CD4-positive, CD25-positive, alpha-beta regulatory T cell (primary cell): ENCODE measurements at regions not wholly inside any gene's neighbourhood (a gene's known extent, or its start where the extent isn't known, plus 50 kb on each side); places are given as distances from the start of the nearest gene placed in this dataset.

Source experiments
- ATAC-seq, 2 donors: fragments of 150-1000 bp; cut with Tn5 transposase; one replicate each; pipeline ENCODE4 v1.10.0; 2021; ENCODE audit warnings: low read depth in 2 of 2, moderate number of reproducible peaks in 2 of 2, moderate library complexity in 1 of 2
- DNase-seq, 3 donors: peaks; one replicate each; pipeline versions ENCODE4 v3.0.0 to v3.0.0-alpha.2; 2012 to 2022; ENCODE audit warnings: mixed read lengths in 1 of 3
- H3K27ac ChIP-seq: one replicate; pipeline ENCODE4 v1.7.0; 2013; ENCODE audit warnings: mild to moderate bottlenecking, low read length; ENCODE audit not compliant: insufficient read depth, poor library complexity, severe bottlenecking
- H3K27me3 ChIP-seq: one replicate; pipeline ENCODE4 v1.7.0; 2013; ENCODE audit warnings: low read length; ENCODE audit not compliant: control insufficient read depth, insufficient read depth
- H3K36me3 ChIP-seq: one replicate; pipeline ENCODE4 v1.7.0; 2013; ENCODE audit warnings: mild to moderate bottlenecking, low read length, moderate library complexity; ENCODE audit not compliant: control insufficient read depth, insufficient read depth
- H3K4me1 ChIP-seq: 2 replicates; pipeline ENCODE4 v1.7.0; 2013; ENCODE audit warnings: mild to moderate bottlenecking, low read length; ENCODE audit not compliant: insufficient read depth, control insufficient read depth, poor library complexity, severe bottlenecking
- H3K4me3 ChIP-seq: one replicate; pipeline ENCODE4 v1.7.0; 2013; ENCODE audit warnings: low read depth, mild to moderate bottlenecking, low read length, moderate library complexity
- H3K9me3 ChIP-seq, 2 experiments: 1 replicate in 1 of 2; 2 replicates in 1 of 2; pipeline ENCODE4 v1.7.0; 2013; ENCODE audit warnings: low read length in 2 of 2, mild to moderate bottlenecking in 1 of 2, moderate library complexity in 1 of 2; ENCODE audit not compliant: control insufficient read depth in 2 of 2
- H3K27ac Mint-ChIP-seq, 3 donors: one replicate each; pipeline ENCODE4 v1.8.0; 2020 to 2022; ENCODE audit warnings: mild to moderate bottlenecking in 3 of 3, mixed read lengths in 3 of 3, moderate library complexity in 2 of 3
- H3K27me3 Mint-ChIP-seq: one replicate; pipeline ENCODE4 v1.8.0; 2022; ENCODE audit warnings: mild to moderate bottlenecking, mixed read lengths
- H3K36me3 Mint-ChIP-seq: one replicate; pipeline ENCODE4 v1.8.0; 2020; ENCODE audit warnings: mixed read lengths
- H3K4me1 Mint-ChIP-seq, 4 donors: one replicate each; pipeline ENCODE4 v1.8.0; 2020 to 2022; ENCODE audit warnings: mixed read lengths in 4 of 4, mild to moderate bottlenecking in 1 of 4
- H3K4me3 Mint-ChIP-seq, 4 donors: one replicate each; pipeline ENCODE4 v1.8.0; 2020 to 2022; ENCODE audit warnings: mild to moderate bottlenecking in 4 of 4, mixed read lengths in 4 of 4, moderate library complexity in 3 of 4
- H3K9me3 Mint-ChIP-seq, 7 donors: one replicate each; pipeline ENCODE4 v1.8.0; 2020 to 2022; ENCODE audit warnings: mixed read lengths in 7 of 7, mild to moderate bottlenecking in 3 of 7, moderate library complexity in 2 of 7

DNA sequence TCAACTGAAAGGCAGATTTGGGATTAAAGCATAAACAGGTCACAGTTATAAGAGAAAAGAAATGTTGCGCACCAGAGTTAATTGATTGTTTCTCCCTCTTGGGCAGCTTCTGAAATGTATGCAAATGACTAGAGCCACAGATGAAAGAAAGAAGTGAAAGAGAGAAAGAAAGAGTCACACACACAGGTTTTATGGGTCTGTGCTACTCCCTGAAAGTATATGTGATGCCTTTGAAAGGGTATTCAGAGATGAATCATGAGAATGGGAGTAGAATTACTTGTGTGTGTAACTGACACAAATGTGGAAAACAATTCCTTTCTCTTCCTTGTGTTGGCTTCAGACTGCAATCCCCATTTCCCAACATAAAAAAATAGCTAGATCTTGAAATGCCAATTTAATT lies 196.9 kb downstream of the FOXA2 start:
- Mint-ChIP-seq H3K27ac (no peak overlapping the region), H3K9me3 (peaks cover 0 to 4% (median 0%) of the 10 kb centered on the region in 7 donors), H3K4me3 (no peak overlapping the region), H3K4me1 (no peaks in the 10 kb centered on the region), H3K36me3 (no peaks in the 10 kb centered on the region), H3K27me3 (no peaks in the 10 kb centered on the region)
- Histone ChIP-seq H3K9me3 (no peaks in the 10 kb centered on the region), H3K4me3 (no peak overlapping the region), H3K27ac (no peak overlapping the region), H3K27me3 (no peaks in the 10 kb centered on the region), H3K36me3 (no peaks in the 10 kb centered on the region), H3K4me1 (no peaks in the 10 kb centered on the region)
- no peak for DNase-seq
- no peak for ATAC-seq

DNA sequence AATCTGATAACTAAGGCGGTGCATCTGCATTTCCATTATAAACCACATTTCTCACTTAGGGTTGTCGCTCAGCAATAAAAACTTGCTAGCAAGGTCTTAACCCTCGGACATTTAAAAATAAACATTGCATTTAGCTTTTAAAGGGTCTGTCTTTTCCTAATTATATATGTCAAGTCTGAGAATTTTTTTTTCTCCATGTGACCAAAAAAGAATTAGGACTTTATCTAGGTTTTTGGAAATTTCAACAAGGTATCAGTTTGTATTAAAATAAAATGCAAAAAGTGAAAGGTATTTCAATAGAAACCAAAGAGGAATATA lies 198.1 kb downstream of the FOXA2 start:
- Mint-ChIP-seq H3K4me3 (no peak overlapping the region), H3K27ac (no peak overlapping the region), H3K4me1 (no peaks in the 10 kb centered on the region), H3K27me3 (no peaks in the 10 kb centered on the region), H3K36me3 (no peaks in the 10 kb centered on the region), H3K9me3 (peaks cover 0 to 4% (median 2%) of the 10 kb centered on the region in 7 donors)
- no peaks in the 10 kb centered on the region for H3K4me1 ChIP-seq
- no peak for ATAC-seq
- DNase-seq: no peak
- H3K4me3 ChIP-seq: no peak overlapping the region
- H3K27me3 ChIP-seq: no peaks in the 10 kb centered on the region
- H3K9me3 ChIP-seq: no peaks in the 10 kb centered on the region
- no peaks in the 10 kb centered on the region for H3K36me3 ChIP-seq
- H3K27ac ChIP-seq: no peak overlapping the region

DNA sequence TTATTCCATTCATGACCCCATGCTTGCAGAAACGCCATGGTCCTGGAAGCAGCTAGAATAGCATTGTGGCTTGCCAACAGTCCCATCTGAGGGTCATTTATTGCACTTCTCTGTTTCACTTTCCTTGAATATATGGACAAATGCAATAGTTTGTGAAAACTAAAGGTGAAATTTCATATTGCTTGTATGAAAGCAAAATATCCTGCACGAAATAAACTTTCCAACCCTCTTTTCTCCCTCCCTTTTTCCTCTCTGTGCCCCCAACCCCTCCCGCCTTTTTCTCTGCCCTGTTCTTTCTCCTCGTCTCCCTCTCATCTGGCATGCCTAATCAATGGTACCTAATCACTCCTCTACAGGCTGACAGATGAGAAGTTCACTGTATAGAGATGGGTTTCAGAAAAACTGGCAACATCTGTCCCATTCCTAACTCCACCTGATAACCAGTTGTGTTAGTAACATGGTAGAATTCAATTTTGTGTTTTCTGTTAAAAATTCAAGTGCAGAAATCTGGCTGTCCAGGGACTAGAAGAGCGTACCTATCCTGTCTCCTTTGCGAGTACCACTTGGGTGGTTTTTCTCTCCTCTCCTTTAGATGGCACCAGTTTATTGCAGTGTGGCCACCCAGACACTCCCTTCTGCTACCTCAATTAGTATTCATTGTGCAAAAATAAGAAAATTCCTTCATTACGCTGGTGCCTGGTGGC lies 198.6 kb downstream of the FOXA2 start:
- Mint-ChIP-seq H3K4me1 (no peaks in the 10 kb centered on the region), H3K4me3 (no peak overlapping the region), H3K36me3 (no peaks in the 10 kb centered on the region), H3K27ac (no peak overlapping the region), H3K27me3 (no peaks in the 10 kb centered on the region), H3K9me3 (peaks cover 0 to 4% (median 2%) of the 10 kb centered on the region in 7 donors)
- no peak for ATAC-seq
- no peak overlapping the region for H3K4me3 ChIP-seq
- H3K4me1 ChIP-seq: no peaks in the 10 kb centered on the region
- H3K9me3 ChIP-seq: no peaks in the 10 kb centered on the region
- no peaks in the 10 kb centered on the region for H3K36me3 ChIP-seq
- H3K27me3 ChIP-seq: no peaks in the 10 kb centered on the region
- no peak overlapping the region for H3K27ac ChIP-seq
- DNase-seq: no peak

DNA sequence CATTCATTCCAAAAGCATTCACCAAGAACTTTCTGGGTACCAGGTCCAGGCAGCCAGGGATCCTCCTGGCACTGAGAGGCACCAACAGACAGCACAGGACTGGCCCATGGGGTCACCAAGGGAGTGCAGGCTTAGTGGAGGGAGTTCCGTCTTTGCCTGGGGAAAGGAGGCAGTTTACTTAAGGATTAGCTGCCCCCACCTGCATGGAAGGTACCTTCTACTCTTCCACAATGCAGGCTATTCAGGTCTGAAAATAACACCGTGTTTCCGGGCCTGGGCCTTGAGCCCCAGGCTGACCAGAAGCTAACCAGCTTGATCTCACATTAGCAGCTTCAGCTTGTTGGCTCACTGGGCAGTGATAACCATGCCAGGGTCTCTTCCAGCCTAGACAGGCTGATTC lies 199.4 kb downstream of the FOXA2 start:
- Histone ChIP-seq H3K27me3 (no peaks in the 10 kb centered on the region), H3K36me3 (no peaks in the 10 kb centered on the region), H3K4me1 (no peaks in the 10 kb centered on the region), H3K27ac (no peak overlapping the region), H3K9me3 (no peaks in the 10 kb centered on the region), H3K4me3 (no peak overlapping the region)
- DNase-seq (no peak), ATAC-seq (no peak)
- no peak overlapping the region for H3K27ac Mint-ChIP-seq
- H3K36me3 Mint-ChIP-seq: no peaks in the 10 kb centered on the region
- peaks cover 0 to 4% (median 2%) of the 10 kb centered on the region in 7 donors for H3K9me3 Mint-ChIP-seq
- no peaks in the 10 kb centered on the region for H3K4me1 Mint-ChIP-seq
- H3K4me3 Mint-ChIP-seq: no peak overlapping the region
- H3K27me3 Mint-ChIP-seq: no peaks in the 10 kb centered on the region

DNA sequence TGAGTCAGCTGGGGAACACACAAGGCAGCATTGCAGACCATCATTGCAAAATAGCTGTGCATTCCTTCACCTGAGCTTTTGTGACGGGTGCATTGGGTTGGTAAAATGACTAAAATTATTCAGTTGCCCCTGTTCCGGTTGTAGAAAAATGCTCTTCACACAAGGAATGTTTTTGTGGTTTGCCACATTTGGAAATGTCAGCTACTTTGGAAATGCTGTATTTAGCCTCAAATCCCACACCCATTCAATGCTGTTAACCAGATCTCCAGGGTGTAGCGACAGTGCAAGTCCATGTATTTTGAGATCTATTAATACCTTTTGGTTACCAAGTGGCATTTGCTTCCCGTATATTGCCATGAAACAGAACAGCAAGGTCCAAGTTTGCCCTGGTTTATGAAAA lies 201.2 kb downstream of the FOXA2 start:
- no peak for DNase-seq
- peaks cover 0 to 4% (median 2%) of the 10 kb centered on the region in 7 donors for H3K9me3 Mint-ChIP-seq
- Histone ChIP-seq H3K27ac (no peak overlapping the region), H3K4me3 (no peak overlapping the region), H3K9me3 (no peaks in the 10 kb centered on the region), H3K27me3 (no peaks in the 10 kb centered on the region), H3K36me3 (no peaks in the 10 kb centered on the region), H3K4me1 (no peaks in the 10 kb centered on the region)
- no peak overlapping the region for H3K4me3 Mint-ChIP-seq
- H3K27me3 Mint-ChIP-seq: no peaks in the 10 kb centered on the region
- no peak for ATAC-seq
- no peaks in the 10 kb centered on the region for H3K36me3 Mint-ChIP-seq
- no peak overlapping the region for H3K27ac Mint-ChIP-seq
- no peaks in the 10 kb centered on the region for H3K4me1 Mint-ChIP-seq

DNA sequence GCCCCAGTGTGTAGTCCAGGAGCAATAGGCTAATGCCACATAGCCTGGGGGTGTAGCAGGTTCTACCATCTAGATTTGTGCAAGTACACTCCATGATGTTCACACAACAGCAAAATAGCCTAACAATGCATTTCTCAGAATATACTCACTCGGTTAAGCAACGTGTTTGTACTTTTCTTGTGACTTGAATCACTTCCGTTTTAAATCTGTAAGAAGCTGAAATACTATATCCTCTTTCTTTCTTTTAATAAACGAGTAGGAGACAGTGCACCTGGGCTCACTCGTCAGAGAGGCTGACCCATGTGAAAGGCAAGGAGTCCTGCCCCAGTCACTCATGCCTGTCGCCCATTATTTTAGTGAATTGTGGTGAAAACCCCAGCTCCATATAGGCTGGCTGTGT lies 201.6 kb downstream of the FOXA2 start:
- Histone ChIP-seq H3K36me3 (no peaks in the 10 kb centered on the region), H3K27ac (no peak overlapping the region), H3K27me3 (no peaks in the 10 kb centered on the region), H3K9me3 (no peaks in the 10 kb centered on the region), H3K4me3 (no peak overlapping the region), H3K4me1 (no peaks in the 10 kb centered on the region)
- ATAC-seq (no peak), DNase-seq (no peak)
- no peaks in the 10 kb centered on the region for H3K36me3 Mint-ChIP-seq
- H3K27me3 Mint-ChIP-seq: no peaks in the 10 kb centered on the region
- H3K4me3 Mint-ChIP-seq: no peak overlapping the region
- no peak overlapping the region for H3K27ac Mint-ChIP-seq
- H3K4me1 Mint-ChIP-seq: no peaks in the 10 kb centered on the region
- peaks cover 0 to 4% (median 2%) of the 10 kb centered on the region in 7 donors for H3K9me3 Mint-ChIP-seq

DNA sequence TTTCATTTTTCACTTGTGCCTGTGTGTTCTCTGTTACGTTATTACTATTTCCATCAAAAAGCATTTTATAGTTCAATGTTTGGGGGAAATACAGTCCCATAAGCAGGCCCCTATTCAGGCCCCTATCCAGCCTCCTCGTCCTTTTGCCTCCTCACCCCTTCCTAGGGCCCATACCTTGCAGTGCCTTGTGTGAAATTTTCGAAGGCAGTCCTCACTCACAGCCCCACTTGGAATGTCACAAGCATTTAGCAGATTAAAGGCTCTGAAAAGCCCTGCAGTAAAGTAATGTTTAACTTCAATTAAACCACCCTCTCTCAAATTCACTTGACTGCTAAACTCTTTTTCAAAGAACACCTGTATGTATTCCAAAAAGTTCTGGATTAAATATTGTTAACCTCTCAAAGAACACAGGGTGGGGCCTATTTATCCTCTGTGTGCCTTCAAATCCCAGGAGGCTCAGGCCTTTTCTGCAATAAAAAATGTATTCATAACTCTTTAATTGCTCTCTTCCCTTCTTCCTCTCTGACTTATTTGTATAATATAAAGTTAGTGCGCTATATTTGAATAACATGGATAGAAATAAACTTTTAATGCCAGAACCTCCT lies 202.5 kb downstream of the FOXA2 start:
- Histone ChIP-seq H3K9me3 (no peaks in the 10 kb centered on the region), H3K4me1 (no peaks in the 10 kb centered on the region), H3K27ac (no peak overlapping the region), H3K4me3 (no peak overlapping the region), H3K27me3 (no peaks in the 10 kb centered on the region), H3K36me3 (no peaks in the 10 kb centered on the region)
- Mint-ChIP-seq H3K36me3 (no peaks in the 10 kb centered on the region), H3K27me3 (no peaks in the 10 kb centered on the region), H3K9me3 (peaks cover 0 to 4% (median 2%) of the 10 kb centered on the region in 7 donors), H3K4me3 (no peak overlapping the region), H3K27ac (no peak overlapping the region), H3K4me1 (no peaks in the 10 kb centered on the region)
- ATAC-seq (no peak), DNase-seq (no peak)

DNA sequence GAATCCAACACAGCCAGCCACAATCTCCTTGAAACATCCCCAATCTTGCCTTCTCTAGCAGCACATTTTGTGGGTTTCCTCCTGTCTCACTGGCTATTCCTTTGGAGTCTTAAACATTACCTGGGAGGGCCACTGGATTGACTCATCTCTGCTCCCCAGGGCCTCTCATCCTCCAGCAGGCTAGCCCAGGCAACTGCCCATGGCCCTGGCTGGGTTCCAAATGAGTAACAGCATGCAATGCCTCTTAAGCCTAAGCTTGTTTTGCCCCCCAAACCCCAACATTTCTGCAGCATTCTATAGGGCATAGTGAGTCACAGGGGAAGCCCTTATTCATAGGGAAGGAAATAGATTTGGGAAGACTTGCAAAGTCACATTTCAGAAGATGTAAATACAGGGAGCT lies 204.9 kb downstream of the FOXA2 start:
- Histone ChIP-seq H3K27ac (no peak overlapping the region), H3K36me3 (no peaks in the 10 kb centered on the region), H3K9me3 (no peaks in the 10 kb centered on the region), H3K27me3 (no peaks in the 10 kb centered on the region), H3K4me3 (no peak overlapping the region), H3K4me1 (no peaks in the 10 kb centered on the region)
- DNase-seq (no peak), ATAC-seq (no peak)
- H3K9me3 Mint-ChIP-seq: peaks cover 0 to 3% (median 0%) of the 10 kb centered on the region in 7 donors
- no peaks in the 10 kb centered on the region for H3K36me3 Mint-ChIP-seq
- no peak overlapping the region for H3K27ac Mint-ChIP-seq
- no peaks in the 10 kb centered on the region for H3K4me1 Mint-ChIP-seq
- H3K27me3 Mint-ChIP-seq: no peaks in the 10 kb centered on the region
- no peak overlapping the region for H3K4me3 Mint-ChIP-seq
